ENCODE measurements at regions not wholly inside any gene's neighbourhood (a gene's known extent, or its start where the extent isn't known, plus 50 kb on each side); places are given as distances from the start of the nearest gene placed in this dataset.
"Not testable (repeated sequence)": the region's sequence is repeated elsewhere in the genome, so short reads cannot be mapped to it uniquely, and the experiment has no call there.

DNA sequence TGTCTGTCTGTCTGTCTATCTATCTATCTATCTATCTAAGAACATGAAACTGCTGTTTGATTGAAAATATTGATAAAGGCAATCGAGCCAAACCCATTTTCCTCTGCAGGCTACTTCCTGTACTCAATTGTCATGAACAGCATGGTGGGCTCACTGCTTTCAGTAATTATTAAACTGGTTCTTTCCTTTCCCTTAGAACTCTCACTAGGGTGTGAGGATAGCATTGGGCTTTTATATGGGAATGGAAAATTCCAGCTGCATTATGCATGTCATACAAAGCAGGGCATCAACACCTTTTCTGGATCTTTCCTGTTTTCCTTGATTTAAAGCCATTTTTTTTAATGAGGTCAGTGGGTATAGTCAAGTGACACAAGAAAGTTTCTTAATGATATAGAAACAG is 161.0 kb upstream of the SYNCRIP start:
- no peak for DNase-seq

DNA sequence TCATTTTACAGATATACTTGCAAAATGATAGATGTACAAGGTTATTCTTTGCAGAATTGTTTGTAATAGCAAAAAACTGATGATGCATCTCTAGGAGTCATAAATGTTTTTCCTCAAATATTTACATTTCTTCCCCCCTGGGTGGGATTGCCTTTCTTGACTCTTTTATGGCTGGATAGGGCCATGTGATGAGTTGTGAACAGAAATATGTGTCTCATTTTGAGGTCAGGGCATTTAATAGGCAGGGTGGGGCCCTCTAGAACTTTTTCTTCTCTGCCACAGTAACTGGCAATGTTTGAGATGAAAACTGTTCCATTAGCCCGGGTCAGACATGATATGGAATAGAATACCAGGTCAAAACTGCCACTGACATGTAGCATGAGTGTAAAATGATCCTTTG is 159.5 kb upstream of the SYNCRIP start:
- DNase-seq = no peak

DNA sequence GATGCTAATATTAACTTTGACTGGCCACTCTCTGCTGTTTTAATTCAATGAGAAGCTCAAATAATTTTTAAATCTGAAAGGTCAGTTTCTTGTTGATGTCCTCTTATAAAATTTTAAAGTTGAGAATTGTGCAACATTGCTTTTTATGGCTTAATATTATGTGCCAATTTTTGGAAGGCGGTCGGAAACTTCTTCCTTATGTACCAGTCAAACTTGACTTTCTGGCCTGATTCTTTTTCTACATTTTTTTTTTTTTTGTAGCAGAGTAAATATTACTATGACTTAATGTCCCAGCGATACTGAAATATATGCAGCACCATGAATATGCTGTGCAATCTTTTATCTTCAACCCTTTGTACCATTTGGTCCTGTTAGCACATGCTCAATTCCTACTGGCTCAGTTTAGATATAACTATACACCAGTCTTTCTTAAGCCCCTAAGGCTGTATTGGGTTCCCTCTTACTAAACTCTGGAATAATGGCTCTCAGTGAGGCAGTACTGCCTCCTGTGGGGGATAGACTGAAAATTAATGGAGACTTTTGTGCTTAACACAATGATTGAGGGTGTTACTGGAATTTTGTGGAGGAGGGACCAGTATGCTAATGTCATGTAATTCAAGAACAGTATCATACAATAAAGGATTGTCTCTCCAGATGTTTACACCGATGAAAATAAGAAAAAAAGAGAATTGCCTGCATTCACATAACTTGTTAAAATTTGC is 156.4 kb upstream of the SYNCRIP start:
- no peak for DNase-seq

DNA sequence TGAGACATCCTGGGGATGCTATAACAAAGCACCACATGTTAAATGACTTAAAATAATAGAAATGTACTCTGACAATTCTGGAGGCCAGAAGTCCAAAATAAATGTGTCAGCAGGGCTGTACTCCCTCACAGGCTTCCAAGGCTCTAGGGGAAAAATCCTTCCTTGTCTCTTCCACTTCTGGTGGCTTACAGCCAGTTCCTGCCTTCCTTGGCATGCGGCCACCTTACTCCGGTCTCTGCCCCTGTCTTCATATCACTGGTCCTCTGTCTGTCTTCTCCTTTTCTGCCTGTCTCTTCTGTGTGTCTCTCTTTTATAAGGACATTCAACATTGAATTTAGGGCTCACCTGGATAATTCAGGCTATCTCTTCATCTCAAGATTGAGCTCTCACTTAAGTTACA is 155.3 kb upstream of the SYNCRIP start:
- no peak for DNase-seq

DNA sequence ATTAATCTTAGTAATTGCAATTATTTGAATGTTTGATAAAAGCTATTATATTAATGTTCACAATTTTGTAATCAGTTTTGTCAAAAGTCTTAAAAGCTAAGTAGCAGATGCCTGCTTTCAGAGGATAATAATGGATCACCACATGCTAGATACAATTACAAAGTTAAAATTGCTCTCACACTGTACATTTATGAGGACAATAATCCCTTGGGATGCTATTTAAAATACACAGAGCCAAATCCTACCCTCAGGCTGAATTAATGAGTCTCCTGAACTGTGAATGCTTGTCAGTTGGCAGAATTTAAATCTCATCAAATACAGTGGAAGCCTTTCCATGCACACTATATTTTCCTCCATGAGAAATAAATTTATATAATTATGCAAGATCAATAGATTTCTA is 153.3 kb upstream of the SYNCRIP start:
- no peak for DNase-seq

DNA sequence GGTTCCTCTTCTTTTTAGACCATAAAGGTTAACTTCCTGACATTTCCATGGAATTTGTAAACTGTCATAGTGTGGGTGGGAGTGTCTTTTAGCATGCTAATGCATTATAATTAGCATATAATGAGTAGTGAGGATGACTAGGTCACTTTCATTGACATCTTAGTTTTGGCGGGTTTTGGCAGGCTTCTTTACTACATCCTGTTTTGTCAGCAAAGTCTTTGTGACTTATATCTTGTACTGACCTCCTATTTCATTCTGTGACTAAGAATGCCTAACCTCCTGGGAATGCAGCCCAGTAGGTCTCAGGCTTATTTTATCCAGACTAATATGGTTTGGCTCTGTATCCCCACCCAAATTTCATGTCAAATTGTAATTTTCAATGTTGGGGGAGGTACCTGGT is 149.6 kb upstream of the SYNCRIP start:
- no peak for DNase-seq

DNA sequence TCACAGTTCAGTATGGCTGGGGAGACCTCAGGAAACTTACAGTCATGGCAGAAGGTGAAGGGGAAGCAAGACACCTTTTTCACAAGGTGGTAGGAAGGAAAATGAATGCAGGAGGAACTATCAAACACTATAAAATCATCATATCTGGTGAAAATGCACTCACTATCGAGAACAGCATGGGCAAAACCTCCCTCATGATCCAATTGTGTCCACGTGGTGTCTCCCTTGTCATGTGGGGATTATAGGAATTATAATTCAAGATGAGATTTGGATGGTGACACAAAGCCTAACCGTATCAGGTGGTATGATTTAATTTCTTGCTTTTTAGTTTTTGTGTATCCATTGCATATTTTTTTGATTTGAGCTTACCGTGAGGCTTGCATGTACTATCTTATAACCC is 133.2 kb upstream of the SYNCRIP start:
- no peak for DNase-seq

DNA sequence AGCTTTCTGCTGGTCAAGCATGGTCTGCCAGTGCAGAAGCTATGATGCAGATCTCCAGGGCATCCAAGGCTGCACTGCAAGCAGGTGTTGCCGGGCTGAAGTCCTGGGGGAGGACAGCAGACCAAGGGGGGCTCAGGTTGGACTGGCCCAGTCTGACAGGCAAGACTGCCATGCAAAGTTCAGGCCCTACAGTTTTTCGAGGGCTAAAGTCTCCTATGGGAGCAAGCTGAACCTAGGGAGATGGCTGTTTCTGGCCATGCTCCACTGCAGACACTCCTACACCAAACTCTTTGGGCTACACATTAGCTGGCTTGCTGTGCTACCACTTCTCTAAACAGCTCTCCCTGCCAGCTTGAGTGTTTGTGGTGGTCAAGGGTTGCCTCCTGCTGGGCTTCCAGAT is 130.0 kb upstream of the SYNCRIP start:
- DNase-seq = no peak

DNA sequence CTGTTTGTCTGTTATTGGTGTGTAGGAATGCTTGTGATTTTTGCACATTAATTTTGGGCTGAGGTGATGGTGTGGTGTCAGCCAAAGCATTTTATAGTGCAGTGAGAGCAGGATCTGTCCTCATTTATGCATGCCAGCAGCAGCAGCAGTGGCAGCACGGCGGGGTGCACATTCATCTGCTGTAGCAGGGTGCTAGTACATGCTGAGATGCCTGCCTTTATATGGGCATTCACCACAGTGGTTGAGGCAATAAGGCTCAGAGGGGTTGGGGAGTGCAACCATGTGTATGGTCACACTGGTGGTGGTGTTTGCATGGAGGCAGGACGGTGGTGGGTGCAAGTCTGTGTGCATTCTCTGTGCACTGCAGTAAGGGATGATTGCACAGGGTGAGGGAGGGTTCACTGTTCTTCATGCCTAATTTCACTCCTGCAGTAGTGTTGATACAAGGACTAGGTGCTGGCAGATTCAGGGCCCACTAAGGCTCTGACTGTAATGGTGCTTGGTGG is 129.3 kb upstream of the SYNCRIP start:
- DNase-seq = no peak

DNA sequence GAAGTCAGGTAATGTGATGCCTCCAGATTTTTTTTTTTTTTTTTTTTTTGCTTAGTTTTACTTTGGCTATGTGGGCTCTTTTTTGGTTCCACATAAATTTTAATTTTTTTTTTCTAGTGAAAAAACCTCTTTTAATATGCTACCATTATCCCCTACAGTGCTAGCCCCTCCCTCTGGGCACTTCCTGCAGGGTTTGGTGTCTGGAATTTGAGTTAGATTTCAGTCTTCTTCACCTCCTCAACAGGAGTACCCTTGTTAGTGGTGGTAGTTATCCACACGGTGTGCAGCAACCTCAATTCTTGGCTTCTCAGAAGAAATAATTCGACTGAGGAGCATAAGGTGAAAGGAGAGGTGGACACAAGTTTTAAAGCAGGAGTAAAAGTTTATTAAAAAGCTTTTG is 128.8 kb upstream of the SYNCRIP start:
- no peak for DNase-seq

DNA sequence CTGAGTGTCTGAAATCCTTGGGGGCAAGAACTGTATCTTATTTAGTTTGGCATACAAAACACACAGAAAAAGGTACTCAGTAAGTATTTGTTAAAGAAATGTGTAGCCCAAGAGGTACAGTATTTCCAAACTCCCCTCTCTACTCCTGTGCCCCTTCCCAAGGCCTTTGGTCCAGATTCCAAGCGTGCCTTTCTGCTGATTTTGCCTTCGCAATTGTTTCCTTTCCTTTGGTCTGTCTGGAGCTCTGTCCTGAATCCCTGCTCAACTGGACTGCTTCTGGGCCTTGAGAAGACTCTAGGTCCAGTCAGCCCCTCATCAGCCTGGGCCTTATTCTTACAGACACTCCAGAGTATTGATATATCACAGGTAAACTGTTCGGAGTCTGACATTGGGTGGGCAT is 122.2 kb upstream of the SYNCRIP start:
- no peak for DNase-seq

DNA sequence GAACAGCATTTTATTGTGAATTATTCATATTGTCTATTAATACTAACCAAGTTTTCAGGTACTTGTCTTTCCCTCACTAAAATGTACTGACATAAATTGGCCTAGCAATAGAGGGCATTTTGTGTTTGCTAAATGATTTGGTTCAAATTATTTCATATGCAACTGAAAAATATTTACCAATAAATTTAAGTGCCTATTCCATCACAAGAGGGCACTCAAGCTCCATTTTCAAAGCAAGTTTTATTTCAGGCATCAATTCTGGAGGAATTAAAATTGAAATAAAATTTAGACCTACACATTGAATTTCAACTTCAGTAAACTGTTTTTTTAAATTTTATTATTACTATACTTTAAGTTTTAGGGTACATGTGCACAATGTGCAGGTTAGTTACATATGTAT is 114.3 kb upstream of the SYNCRIP start:
- no peak for DNase-seq

DNA sequence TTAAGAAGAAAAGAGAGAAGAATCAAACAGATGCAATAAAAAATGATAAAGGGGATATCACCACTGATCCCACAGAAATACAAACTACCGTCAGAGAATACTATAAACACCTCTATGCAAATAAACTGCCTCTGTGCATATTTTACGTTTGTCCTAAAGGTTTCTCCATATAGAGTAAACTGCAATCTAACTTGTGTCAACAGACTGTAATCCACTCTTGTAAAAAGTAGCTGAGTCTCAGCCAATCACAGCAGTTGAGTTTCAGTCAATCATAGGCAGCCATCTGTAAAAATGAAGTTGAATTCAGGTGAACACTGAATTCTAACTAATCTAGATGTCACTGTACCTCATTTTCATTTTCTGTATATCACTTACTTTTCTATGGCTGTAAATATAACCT is 112.2 kb upstream of the SYNCRIP start:
- DNase-seq = no peak

DNA sequence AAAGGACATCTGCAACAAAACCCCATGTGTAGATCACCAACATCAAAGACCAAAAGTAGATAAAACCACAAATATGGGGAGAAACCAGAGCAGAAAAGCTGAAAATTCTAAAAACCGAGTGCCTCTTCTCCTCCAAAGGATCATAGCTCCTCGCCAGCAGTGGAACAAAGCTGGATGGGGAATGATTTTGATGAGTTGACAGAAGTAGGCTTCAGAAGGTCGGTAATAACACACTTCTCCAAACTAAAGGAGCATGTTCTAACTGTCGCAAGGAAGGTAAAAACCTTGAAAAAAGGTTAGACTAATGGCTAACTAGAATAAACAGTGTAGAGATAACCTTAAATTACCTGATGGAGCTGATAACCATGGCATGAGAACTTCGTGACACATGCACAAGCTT is 109.9 kb upstream of the SYNCRIP start:
- no peak for DNase-seq

DNA sequence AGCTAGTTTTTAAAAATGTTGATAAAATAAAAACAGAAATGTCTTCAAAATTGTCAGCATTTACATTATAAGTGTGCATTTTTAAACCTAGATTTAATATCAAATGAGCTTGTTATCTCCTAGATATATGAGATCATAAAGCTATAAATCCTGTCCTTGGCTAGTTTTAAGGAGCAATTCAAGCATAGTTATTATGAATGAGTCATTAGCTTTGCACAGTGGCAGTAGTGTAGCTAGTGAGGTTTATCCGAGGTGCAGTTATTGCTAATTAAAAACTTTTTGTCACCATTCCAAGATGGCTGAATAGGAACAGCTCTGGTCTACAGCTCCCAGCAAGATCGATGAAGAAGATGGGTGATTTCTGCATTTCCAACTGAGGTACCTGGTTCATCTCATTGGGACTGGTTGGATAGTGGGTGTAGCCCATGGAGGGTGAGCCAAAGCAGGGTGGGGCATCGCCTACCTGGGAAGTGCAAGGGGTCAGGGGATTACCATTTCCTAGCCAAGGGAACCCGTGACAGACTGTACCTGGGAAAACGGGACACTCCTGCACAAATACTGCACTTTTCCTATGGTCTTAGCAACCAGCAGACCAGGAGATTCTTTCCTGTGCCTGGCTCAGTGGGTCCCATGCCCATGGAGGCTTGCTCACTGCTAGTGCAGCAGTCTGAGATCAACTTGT is 108.8 kb upstream of the SYNCRIP start:
- no peak for DNase-seq

DNA sequence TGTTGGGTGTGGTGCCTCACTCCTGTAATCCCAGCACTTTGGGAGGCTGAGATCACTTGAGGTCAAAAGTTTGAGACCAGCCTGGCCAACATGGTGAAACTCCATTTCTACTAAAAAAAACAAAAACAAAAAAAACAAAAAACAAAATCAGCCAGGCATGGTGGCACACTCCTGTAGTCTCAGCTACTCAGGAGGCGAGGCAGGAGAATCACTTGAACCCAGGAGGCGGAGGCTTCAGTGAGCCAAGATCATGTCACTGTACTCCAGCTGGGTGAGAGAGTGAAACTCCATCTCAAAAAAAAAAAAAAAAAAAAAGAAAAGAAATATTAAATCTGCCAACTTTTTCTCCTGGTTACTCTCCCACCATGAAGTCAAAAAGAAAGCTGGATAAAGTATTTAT is 107.5 kb upstream of the SYNCRIP start:
- not testable (repeated sequence) for DNase-seq

DNA sequence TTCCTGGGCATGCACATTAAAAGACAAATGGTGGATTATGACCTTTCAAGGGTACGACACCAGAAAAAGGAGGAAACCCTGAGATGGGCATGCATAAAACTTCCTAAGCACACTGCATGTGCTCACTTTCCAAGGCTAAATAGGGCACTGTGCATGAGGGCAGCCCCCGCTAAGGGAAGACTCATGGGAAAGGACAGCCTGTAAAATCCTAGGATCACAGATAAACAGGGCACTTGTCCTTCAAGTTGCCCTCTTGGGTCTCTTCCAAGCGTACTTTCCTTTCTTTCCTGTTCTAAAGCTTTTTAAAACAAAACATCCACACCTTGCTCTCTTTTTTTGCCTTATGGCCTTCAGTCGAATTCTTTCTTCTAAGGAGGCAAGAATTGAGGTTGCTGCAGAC is 106.5 kb upstream of the SYNCRIP start:
- DNase-seq = no peak

DNA sequence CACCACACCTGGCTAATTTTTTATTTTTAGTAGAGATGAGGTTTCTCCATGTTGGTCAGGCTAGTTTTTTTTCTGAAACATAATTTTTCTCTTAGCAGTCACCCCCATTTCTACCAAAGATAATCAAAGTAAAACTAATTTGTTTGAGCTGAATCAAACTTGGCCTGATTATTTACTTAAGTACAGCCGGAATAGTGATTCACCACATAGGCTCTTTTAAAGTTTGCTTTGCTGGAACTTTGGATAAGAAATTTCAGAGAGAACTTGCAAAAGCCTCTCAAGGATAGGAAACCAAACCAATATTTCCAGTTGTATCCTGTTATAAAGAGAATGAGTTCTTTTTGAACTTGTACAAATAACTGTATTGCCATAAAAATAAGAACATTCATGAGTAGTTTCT is 105.0 kb upstream of the SYNCRIP start:
- no peak for DNase-seq

DNA sequence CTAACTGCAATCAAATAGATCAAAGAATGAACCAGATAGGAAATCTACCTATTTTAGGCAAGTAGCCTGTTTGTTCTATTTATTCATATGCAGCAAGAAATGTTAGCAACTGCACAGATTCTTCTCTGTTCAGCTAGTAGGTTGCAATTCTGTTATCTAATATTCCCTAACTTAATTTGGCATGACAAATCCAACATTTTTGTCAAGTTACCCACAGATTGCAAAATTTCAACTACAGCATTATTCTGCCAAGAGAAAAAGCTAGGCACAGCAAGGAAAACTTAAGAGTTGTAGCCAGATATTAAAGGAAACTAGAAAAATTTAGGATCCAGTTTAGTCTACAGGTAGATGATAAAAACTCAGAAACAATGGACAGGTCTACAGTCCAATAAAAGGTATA is 104.4 kb upstream of the SYNCRIP start:
- no peak for DNase-seq

DNA sequence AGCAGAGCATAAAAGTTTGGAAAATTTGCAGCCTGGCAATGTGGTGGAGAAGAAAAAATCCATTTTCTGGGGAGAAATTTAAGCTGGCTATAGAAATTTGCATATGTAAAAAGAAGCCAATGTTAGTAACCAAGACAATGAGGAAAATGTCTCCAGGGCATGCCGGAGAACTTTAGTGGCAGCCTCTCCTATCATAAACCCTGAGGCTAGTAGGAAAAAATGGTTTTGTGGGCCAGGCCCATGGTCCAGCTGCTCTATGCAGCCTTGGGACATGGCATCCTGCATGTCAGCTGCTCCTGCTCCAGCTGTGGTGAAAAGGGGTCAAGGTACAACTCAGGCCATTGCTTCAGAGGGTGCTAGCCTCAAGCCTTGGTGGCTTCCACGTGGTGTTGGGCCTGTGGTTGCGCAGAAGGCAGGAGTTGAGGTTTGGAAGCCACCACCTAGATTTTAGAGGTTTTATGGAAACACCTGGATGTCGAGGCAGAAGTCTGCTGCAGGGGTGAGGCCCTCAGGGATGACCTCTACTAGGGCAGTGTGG is 101.8 kb upstream of the SYNCRIP start:
- no peak for DNase-seq

DNA sequence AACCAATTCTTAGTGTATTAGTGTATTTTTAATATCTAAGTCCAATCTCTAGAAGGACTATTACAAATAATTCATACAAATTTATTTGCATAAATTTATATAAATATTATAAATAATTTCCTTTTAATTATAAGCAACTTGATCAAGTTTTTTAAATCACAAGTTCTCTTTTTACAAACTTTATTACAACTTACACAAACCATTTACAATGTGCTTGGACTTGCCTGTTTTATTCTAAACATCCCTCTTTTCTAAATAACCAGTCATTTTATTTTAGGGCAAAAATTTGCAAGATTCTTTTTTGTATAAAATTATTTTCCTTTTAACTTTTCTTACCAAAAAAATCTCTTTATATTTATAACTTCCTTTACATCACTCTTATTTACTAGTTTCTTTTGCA is 83.5 kb upstream of the SYNCRIP start:
- DNase-seq = no peak

DNA sequence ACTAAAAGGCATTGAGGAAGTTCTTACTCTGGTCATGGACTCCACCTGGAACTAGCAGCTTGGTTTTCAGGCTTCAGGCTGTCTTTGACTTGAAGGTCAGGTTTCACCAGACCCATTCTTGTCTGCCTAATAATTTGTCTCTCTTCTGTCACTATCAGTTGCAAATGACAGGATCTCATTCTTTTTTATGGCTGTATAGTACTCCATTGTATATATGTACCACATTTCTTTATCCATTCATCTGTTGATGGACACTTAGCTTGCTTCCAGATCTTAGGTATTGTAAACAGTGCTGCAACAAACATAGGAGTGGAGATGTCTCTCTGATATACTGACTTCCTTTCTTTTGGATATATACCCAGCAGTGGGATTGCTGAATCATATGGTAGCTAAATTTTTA is 73.1 kb upstream of the SYNCRIP start:
- DNase-seq = no peak

DNA sequence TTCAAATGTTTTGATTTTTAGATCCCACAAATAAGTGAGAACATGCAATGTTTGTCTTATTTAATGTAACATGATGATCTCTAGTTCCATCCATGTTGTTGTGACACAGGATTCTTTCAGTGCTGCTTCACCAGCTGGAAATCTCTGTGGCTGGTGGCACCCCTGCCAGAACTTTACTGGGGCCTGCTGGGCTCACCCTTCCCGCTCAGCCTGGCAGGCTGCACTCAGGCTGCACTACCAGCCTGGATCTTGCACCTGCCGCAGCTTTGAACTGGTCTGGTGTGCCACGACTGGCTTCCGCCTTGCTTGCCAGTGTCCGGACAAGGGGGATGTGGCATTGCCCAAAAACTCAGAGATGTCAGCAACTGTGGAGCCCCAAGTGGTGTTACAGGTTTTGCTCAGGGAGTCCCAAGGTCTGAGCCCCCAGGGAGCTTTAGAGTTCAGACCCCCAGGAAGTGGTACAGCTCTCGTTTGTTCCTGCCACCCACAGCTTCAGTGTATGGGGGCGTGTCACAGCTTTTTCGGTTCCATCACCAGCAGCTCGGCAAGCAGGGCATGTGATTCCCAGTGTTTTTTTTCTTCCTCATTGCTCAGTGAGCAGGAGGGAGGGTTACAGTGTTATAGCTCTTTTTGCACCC is 72.3 kb upstream of the SYNCRIP start:
- DNase-seq = no peak

DNA sequence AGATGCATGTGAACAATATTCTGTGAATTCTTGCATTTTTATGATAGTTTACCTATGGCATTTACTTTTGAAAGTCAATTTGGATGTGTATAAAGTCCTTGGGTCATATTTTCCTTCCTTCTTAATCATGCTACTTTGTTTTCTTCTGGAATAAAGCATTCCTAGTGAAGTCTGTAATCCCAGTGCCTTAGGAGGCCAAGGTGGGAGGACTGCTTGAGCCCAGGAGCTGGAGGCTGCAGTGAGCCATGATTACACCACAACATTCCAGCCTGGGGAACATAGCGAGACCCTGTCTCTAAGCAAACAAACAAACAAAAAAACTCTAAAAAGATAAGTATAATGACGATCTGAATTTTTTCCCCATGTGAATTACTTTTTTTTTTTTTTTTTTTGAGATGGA is 69.7 kb upstream of the SYNCRIP start:
- no peak for DNase-seq

Measured in activated CD4-positive, alpha-beta T cell treated with anti-CD3 and anti-CD28 coated beads for 48 hours (primary cell).